HG02840 (cell line): ENCODE measurements at regions not wholly inside any gene's neighbourhood (a gene's known extent, or its start where the extent isn't known, plus 50 kb on each side); places are given as distances from the start of the nearest gene placed in this dataset.
"Not testable (repeated sequence)": the region's sequence is repeated elsewhere in the genome, so short reads cannot be mapped to it uniquely, and the experiment has no call there.

Experiments used
- ATAC-seq: cut with Tn5 transposase; IDR thresholded peaks from one replicate; pipeline ENCODE4 v1.9.1; 2021; ENCODE audit warnings: mild to moderate bottlenecking, moderate library complexity, moderate number of reproducible peaks; ENCODE audit not compliant: unreplicated experiment, low FRiP score

DNA sequence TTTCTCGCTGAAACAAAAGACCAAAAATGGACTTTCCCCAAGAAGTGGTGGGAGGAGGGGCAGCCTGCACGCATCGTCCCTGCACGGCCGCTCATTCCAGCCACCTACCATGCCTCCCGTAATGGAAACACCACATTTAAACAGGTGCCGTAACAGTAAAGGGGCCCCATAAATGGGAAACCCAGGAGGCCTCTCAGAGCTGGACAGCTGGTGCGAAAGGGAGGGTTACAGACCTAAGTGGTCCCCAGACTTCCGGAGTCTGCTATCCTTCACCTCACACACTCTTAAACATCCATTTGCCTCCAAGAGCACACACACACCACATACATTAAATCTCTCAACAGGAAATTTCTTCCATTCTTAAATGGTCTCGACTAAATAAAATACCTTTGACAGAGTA, 120.7 kb upstream of the SOD1 start:
- no peak for ATAC-seq

DNA sequence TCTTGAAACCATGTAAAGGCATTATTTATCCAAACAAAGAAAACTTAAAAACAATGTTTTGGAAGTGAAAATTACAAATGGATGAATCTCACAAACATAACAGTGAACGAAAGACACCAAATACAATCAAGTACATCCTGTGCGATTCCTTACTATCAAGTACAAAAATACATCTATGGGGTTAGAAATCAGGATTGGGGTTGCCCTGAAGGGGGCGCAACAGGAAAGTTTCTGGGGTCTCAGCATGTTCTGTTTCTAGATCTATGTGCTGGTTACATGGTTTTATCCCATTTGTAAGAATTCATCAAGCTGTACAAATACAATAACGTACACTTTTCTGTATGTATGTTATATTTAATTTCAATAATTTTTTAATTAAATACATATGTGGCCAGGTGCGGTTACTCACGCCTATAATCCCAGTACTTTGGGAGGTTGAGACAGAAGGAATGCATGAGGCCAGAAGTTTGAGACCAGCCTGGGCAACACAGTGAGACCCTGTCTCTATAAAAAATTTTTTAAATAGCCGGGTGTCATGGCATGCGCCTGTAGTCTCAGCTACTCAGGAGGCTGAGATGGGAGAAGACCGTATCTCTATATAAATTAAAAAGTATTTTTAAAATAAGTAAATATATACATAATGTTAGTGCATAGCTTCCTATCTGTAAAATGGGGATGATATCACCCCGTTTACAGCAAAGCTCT, 121.5 kb upstream of the SOD1 start:
- no peak for ATAC-seq

DNA sequence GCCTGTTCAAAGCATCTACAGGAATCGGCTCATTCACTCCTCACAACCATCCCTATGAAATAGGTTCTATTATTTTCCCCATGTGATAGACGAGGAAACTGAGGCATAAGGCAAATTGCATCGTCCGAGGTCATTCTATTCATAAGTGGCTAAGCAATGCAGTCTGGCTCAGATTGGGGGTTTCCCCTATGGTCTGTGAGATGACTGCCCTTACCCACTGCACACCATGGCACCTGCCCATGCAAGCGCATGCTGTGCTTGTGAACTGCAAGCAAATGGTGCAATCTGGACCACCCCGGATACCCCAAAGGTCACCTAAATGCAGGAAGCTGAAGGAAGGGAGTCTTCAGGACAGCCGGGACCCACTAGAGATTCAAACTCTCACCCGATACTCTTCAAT, 123.4 kb upstream of the SOD1 start:
- no peak for ATAC-seq

DNA sequence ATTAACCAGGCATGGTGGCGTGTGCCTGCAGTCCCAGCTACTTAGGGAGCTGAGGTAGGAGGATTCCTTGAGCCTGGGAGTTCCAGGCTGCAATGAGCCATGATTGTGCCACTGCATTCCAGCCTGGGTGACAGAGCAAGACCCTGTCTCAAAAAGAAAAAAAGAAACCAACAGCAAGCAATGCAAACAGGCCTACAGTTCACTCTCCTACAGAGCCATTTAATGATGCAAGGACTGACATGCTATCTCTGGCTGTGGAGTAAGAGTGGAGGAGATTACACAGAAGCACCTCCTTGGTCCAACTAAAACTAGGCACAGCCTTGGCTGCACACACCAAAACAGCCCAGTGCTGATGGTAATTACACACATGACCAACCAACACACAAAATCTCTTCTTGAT, 127.5 kb upstream of the SOD1 start:
- no peak for ATAC-seq

DNA sequence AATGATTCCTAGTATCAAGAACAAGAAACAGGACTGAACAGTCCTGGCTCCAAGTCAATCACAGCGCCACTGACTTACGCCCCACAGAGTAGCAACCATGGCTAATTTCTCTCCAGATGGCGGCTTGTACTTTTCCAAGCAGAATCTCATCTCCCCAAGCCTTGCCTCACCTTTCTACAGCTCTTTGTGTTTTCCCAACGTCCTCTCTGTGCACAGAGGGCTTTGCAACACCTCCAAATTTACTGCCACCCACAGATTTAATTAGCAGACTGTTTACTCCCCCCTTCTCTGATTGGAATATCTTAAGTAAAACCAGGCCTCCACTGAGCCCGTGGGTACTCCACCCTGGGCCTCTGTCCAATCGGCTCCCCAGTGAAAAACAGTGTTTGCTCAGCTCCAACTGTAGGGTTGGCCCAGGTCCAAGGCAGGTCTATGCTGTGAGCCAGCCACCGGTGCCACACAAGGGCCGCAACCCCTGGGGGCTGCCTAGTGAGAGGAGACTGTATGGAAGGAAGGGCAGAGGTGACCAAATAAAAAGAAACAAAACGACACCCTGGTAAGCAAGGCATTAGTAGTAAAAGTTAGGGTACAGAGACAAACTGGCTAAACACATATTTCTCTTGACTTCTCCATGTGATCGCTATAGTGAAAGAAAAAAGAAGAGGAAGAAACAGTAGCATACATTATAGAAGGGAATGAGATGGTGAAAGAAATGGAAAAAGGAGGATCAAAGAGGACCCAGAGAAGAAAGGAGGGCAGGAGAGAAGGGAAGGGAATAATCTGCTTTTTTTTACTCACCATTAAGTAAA, 128.4 kb upstream of the SOD1 start:
- no peak for ATAC-seq

DNA sequence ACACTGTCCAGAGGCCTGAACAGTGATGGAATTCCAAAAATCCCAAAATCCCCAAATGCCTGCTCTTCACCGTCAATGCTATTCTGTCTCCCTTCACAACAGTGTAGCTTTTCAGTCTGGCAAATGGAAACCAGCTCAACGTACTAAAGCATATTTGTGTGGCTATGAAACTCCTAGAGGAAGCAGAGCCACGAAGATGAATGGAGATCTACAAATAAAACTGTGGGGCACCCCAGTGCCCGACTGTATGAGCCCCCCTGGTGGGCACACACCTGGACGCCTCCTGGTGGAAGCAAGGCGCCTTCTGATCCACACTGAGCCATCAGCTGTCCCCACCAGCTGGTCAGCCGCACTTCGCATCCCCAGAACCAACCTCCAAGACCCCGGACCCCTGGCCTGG, 129.1 kb upstream of the SOD1 start:
- ATAC-seq, result no peak

DNA sequence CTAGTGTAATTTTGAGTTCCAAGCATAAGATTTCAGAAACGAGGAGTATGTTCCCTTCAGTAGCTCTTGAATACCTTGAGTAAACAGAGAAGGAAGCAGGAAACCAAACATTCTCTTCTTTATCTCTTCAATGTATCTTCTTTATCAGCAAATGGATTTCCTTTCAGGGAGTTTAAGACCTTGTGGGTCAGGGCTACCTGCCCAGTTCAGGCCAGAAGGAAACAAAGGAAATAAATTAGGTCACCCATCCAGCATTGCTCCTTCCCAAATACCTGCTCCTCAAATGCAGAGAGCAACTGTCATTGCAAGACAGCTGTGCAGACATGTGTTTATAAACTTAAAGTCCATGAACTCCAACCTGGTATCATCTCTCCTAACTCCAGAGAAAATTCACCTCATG, 130.1 kb upstream of the SOD1 start:
- no peak for ATAC-seq

DNA sequence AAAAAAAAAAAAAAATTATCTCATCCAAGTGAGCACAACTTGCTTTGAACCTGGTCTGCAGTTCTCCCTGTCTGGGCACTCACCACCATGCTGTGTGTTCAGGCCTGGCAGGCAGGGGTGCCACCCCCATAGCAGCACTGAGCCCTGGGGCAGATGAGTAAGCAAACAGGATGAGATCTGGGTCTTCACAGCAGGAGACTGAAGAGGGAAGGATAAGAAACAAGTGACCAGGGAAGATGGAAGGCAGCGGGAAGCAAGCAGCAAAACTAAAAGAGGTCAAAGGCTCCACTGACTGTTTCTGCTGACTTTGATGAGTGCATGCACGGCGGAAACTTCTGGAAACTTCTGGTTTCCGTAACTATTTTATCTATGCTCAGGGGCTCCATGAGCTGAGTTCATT, 133.5 kb upstream of the SOD1 start:
- ATAC-seq, result no peak

DNA sequence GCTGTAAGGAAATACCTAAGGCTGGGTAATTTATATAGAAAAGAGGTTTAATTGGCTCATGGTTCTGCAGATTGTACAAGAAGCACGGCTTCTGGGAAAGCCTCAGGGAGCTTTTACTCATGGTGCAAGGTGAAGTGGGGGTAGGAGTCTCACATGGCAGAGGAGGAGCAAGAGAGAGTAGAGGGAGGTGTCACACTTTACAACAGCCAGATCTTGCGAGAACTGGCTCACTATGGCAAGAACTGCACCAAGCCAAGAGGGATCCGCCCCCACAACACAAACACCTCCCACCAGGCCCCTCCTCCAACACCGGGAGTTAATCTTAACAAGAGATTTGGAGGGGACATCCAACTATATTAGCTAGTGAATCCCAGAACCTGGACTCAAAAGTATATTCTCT, 135.4 kb upstream of the SOD1 start:
- ATAC-seq, result no peak

DNA sequence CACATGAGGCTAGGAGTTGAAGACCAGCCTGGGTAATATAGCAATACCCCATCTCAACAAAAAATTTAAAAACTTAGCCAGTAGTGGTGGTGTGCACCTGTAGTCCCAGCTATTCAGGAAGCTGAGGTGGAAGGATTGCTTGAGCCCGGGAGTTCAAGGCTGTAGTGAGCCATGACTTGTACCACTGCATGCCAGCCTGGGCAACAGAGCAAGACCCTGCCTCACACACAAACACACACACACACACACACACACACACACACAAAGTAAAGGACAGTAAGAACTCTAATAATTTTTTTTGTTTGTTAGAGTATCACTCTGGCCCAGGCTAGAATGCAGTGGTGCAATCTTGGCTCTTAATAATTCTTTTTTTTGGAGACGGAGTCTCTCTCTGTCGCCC, 138.0 kb upstream of the SOD1 start:
- no peak for ATAC-seq

DNA sequence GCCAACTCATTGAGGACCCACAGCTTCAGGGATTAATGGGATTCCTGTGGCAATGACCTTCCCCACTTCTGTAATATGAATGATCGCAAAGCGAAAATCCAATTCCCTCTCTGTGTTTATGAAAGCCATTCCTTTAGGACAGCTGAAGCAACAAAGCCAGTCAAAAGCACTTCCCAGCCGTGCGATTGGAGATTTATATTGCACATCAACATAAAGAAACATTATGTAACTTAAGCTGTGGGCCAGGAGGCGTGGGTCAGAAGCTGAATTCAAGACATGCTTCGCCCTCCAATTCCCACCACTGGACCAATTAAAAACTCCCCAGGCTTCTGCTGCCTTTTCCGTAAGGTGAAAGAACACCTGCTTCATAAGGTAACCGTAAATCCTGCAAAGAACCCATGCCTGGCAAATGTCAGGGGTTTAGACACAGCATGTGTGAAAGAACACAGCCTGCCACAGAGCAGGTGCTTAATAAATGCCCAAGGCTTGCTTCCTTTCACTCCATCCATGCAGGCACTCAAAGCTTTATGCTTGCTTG, 138.9 kb upstream of the SOD1 start:
- ATAC-seq, result no peak

DNA sequence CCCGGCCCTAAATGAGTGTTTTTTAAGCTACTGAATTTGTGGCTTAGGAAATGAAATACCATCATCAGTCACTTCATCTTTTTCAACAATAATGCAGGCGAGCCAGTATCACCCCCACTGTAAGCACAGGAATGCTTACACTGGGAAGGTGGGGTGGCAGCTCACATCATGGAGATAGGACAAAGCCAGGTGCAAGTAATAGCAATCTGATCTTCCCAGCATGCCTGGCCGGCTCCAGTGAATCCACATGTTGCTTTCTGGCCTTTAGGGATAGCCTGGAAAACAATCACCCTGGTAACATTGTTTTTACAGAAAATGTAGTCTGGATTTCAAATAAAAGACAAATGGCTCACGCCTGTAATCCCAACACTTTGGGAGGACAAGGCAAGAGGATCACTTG, 140.9 kb upstream of the SOD1 start:
- ATAC-seq, result no peak

DNA sequence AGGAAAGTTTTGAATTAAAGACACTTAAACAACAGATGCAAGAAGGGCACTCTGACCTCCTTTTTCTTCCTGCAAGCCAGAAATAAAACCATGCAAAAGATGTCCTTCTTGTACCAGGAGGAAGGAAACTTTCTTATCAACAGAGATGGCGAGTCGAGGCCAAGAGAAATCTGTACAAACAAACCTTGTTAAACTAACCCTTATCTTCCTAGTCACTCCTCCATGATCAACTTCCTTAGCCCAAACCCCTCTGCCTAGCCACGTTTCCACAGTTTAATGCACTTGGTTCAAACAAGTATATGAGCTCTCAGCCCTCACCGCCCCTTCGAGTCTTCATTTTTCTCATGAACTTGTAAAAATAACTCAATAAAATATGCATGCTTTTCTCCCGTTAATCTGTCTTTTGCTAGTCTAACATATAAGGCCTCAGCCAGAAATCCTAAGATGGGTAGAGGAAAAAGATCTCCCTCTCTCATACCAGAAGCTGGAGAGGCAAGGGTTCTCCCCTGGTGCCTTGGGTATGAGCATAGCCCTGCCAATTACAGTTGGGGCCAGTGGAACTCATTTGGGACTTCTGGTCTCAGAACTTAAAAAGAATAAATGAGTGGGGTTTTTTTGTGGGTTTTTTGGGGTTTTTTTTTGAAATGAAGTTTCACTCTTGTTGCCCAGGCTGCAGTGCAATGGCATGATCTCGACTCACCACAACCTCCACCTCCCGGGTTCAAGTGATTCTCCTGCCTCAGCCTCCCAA, 141.7 kb upstream of the SOD1 start:
- no peak for ATAC-seq

DNA sequence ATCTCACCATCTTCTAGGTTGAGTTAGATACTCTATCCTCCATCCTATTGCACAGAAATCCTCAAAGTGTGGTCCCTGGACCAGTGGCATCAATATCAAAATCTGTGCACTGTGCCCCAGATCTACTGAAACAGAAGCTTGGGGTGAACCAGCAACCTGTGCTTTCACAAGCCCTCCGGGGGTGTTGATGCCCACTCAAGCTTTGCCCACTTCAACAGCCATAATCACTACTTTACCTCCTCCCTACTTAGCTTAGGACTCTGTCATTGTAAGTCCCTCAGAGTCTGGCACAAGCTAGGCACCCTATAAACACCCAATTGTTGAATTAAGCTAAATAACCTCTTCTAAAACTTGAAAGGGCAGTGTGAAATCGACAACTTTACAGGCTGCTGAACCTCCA, 144.2 kb upstream of the SOD1 start:
- ATAC-seq, result no peak

DNA sequence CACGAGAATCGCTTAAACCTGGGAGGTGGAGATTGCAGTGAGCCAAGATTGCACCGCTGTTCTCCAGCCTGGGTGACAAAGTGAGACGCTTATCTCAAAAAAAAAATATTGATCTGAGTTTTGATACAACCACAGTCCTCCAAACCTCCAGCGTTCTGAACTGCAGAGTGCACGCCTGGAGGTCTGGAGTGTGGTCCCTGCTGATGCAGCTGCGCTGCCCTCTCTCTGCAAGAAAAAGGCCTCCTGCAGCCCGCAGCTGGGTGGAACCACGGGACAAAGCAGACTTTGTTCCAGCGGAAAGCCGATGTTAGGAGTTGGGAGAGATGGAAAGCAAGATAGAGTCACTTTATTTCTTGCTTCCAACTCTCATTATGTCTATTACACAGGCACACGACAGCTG, 144.9 kb upstream of the SOD1 start:
- no peak for ATAC-seq

DNA sequence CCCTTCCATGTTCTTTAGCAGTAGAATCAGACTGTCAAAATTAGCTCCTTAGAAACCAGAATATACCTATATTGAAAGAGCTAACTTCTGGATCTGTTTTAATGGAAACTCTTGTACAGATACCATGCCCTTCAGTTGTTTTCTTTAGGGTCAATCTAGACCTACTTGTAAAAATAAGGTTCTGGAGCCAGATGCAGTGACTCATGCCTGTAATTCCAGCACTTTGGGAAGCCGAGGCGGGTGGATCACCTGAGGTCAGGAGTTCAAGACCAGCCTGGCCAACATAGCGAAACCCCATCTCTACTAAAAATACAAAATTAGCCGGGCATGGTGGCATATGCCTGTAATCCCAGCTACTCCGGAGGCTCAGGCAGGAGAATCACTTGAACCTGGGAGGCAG, 146.0 kb upstream of the SOD1 start:
- ATAC-seq, result not testable (repeated sequence)

DNA sequence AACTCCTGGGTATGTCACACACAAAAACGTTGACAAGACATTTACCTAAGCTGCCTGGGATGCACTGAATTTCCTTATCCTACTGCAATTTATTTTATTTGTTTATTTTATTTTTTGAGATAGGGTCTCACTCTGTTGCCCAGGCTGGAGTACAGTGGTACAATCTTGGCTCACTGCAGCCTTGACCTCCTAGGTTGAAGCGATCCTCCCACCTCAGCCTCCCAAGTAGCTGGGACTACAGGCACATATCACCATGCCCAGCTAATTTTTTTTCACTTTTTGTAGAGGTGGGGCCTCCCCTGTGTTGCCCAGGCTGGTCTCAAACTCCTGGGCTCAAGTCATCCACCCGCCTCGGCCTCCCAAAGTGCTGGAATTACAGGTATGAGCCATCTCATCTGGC, 147.5 kb upstream of the SOD1 start:
- ATAC-seq, result not testable (repeated sequence)

DNA sequence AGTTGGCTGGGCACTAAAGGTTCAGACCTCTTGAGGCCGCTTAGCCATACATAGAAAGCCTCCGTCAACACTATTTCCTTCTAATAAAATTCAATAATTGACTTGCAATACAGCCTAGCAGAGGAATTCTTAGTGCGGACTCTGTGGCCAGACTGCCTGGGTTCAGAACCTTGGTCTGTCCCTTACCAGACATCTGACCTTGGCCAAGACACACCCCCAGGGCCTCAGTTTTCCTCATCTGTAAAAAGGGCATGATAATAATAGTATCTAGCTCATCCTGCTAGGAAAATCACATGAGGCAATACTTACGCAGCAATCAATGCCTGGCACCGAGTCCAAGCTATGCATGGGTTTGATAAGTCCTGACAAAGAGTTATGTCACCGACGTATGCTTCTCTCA, 148.2 kb upstream of the SOD1 start:
- ATAC-seq, result no peak

DNA sequence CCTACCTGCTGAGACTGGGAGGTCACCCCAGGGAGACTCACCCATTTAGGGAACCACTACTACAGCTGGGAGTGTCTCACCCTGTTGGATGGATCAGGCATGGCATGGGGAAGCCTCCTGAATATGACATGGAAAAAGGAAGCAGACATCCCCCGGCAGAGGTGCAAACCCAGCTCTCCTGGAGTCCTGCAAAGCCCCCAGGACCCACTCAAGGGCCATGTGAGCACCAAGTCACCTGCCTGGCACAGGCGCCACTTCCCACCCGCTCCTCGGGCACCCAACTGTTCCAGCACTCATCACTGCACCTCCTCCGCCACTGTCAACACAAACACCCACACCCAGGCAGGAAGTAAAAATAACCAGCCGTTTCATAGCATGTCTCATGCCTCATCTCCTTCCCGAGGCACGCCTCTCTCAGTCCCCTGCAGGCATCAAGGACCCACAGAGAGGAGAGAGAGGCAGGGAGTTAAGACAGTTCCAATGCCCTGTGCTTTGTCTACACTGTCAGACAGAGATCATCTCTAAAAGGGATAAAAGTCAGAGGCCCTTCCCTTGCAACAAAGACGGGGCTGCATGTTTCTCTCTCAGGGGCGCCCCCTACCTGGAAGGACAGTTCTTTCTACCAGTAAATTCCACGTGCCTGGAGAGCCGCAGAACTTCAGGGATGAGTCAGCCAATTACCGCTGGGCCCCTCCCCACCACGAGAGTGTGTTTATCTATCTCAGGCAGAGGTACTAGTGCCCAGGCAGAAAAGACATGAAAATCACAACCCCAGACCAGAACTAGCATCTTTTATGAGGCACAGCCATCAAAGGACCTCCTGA, 150.1 kb upstream of the SOD1 start:
- no peak for ATAC-seq

DNA sequence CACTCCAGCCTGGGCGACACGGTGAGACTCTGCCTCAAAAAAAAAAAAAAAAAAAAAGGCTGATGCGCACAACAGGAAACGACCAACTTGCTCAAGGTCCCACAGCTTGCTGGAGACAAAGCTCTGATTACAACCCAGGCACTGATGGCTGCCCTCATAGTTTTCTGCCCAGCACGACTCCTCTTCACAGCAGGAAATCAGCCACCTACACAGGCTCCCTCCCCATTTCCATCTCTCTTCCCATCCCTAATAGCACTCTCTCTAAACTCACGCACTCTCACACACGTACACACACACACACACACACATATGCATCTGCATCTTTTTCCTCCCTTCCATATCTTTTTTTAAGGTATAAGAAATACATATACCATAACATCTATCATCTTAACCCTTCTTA, 153.5 kb upstream of the SOD1 start:
- ATAC-seq, result no peak
